ENCODE measurements at regions not wholly inside any gene's neighbourhood (a gene's known extent, or its start where the extent isn't known, plus 50 kb on each side); places are given as distances from the start of the nearest gene placed in this dataset.

GRCh38 chr20:17878069-17878911 lies 90.3 kb downstream of the SNX5 start:
- H3K4me3 Mint-ChIP-seq = no peak overlapping the region
- no peaks in the 10 kb centered on the region for H3K36me3 Mint-ChIP-seq (ENCODE audit: insufficient read depth)
- no peaks in the 10 kb centered on the region for H3K9me3 Mint-ChIP-seq
- ATAC-seq (no peak), DNase-seq (no peak)
- H3K27me3 Mint-ChIP-seq (ENCODE audit: low read depth) = peaks cover 8% of the 10 kb centered on the region
- peaks cover 13% of the 10 kb centered on the region for H3K4me1 Mint-ChIP-seq (ENCODE audit: low read depth)

GRCh38 chr20:17875981-17876385 lies 92.6 kb downstream of the SNX5 start:
- Mint-ChIP-seq H3K4me1 (ENCODE audit: low read depth) (peaks cover 23% of the 10 kb centered on the region), H3K4me3 (no peak overlapping the region), H3K27me3 (ENCODE audit: low read depth) (peaks cover 6% of the 10 kb centered on the region), H3K9me3 (no peaks in the 10 kb centered on the region), H3K36me3 (ENCODE audit: insufficient read depth) (no peaks in the 10 kb centered on the region)
- DNase-seq = no peak
- no peak for ATAC-seq

GRCh38 chr20:17875106-17875980 lies 93.3 kb downstream of the SNX5 start:
- Mint-ChIP-seq H3K9me3 (no peaks in the 10 kb centered on the region), H3K27me3 (ENCODE audit: low read depth) (peaks cover 6% of the 10 kb centered on the region), H3K4me1 (ENCODE audit: low read depth) (peaks cover 23% of the 10 kb centered on the region), H3K36me3 (ENCODE audit: insufficient read depth) (no peaks in the 10 kb centered on the region), H3K4me3 (no peak overlapping the region)
- no peak for ATAC-seq
- DNase-seq = no peak

GRCh38 chr20:17874271-17875105 lies 94.1 kb downstream of the SNX5 start:
- H3K4me1 Mint-ChIP-seq (ENCODE audit: low read depth) = peaks cover 23% of the 10 kb centered on the region
- peaks cover 6% of the 10 kb centered on the region for H3K27me3 Mint-ChIP-seq (ENCODE audit: low read depth)
- ATAC-seq (peak in 1 of 2 donors; percentile 34), DNase-seq (no peak)
- H3K36me3 Mint-ChIP-seq (ENCODE audit: insufficient read depth) = no peaks in the 10 kb centered on the region
- H3K9me3 Mint-ChIP-seq = no peaks in the 10 kb centered on the region
- H3K4me3 Mint-ChIP-seq = no peak overlapping the region

GRCh38 chr20:17873410-17874270 lies 95.0 kb downstream of the SNX5 start:
- H3K4me1 Mint-ChIP-seq (ENCODE audit: low read depth) = peaks cover 17% of the 10 kb centered on the region
- H3K27me3 Mint-ChIP-seq (ENCODE audit: low read depth) = peaks cover 8% of the 10 kb centered on the region
- no peaks in the 10 kb centered on the region for H3K36me3 Mint-ChIP-seq (ENCODE audit: insufficient read depth)
- no peak overlapping the region for H3K4me3 Mint-ChIP-seq
- no peak for DNase-seq
- peak in 1 of 2 donors; percentile 18 for ATAC-seq
- no peaks in the 10 kb centered on the region for H3K9me3 Mint-ChIP-seq

GRCh38 chr20:17872959-17873358 lies 95.6 kb downstream of the SNX5 start:
- no peak for ATAC-seq
- no peak for DNase-seq
- H3K36me3 Mint-ChIP-seq (ENCODE audit: insufficient read depth) = no peaks in the 10 kb centered on the region
- peaks cover 8% of the 10 kb centered on the region for H3K27me3 Mint-ChIP-seq (ENCODE audit: low read depth)
- peaks cover 10% of the 10 kb centered on the region for H3K4me1 Mint-ChIP-seq (ENCODE audit: low read depth)
- H3K9me3 Mint-ChIP-seq = no peaks in the 10 kb centered on the region
- no peak overlapping the region for H3K4me3 Mint-ChIP-seq

- Mint-ChIP-seq H3K9me3 (no peaks in the 10 kb centered on the region), H3K36me3 (ENCODE audit: insufficient read depth) (no peaks in the 10 kb centered on the region), H3K4me3 (no peak overlapping the region), H3K27me3 (ENCODE audit: low read depth) (peaks cover 8% of the 10 kb centered on the region), H3K4me1 (ENCODE audit: low read depth) (peaks cover 10% of the 10 kb centered on the region)
- no peak for ATAC-seq
- no peak for DNase-seq
These were observed 96.2 kb downstream of the SNX5 start for GRCh38 chr20:17872434-17872833.

- Mint-ChIP-seq H3K4me1 (ENCODE audit: low read depth) (peaks cover 10% of the 10 kb centered on the region), H3K4me3 (no peak overlapping the region)
- ATAC-seq = no peak
These were observed 96.7 kb downstream of the SNX5 start for GRCh38 chr20:17871886-17872285.

GRCh38 chr20:17871181-17871580 lies 97.4 kb downstream of the SNX5 start:
- H3K4me1 Mint-ChIP-seq (ENCODE audit: low read depth) = peaks cover 10% of the 10 kb centered on the region
- no peaks in the 10 kb centered on the region for H3K9me3 Mint-ChIP-seq
- no peak overlapping the region for H3K4me3 Mint-ChIP-seq
- peaks cover 5% of the 10 kb centered on the region for H3K27me3 Mint-ChIP-seq (ENCODE audit: low read depth)
- DNase-seq (no peak), ATAC-seq (no peak)
- H3K36me3 Mint-ChIP-seq (ENCODE audit: insufficient read depth) = no peaks in the 10 kb centered on the region

More at GRCh38 chr20:17871886-17872285, 96.7 kb downstream of the SNX5 start:
- no peaks in the 10 kb centered on the region for H3K9me3 Mint-ChIP-seq
- H3K27me3 Mint-ChIP-seq (ENCODE audit: low read depth) = peaks cover 8% of the 10 kb centered on the region
- H3K36me3 Mint-ChIP-seq (ENCODE audit: insufficient read depth) = no peaks in the 10 kb centered on the region
- no peak for DNase-seq

- ATAC-seq (no peak), DNase-seq (no peak)
- Mint-ChIP-seq H3K4me1 (ENCODE audit: low read depth) (peaks cover 10% of the 10 kb centered on the region), H3K4me3 (no peak overlapping the region), H3K9me3 (no peaks in the 10 kb centered on the region), H3K27me3 (ENCODE audit: low read depth) (peaks cover 4% of the 10 kb centered on the region), H3K36me3 (ENCODE audit: insufficient read depth) (no peaks in the 10 kb centered on the region)
These were observed 98.4 kb downstream of the SNX5 start for GRCh38 chr20:17870086-17870740.

- H3K4me1 Mint-ChIP-seq (ENCODE audit: low read depth) = peaks cover 10% of the 10 kb centered on the region
- H3K4me3 Mint-ChIP-seq = no peak overlapping the region
- DNase-seq (no peak), ATAC-seq (no peak)
- H3K27me3 Mint-ChIP-seq (ENCODE audit: low read depth) = peaks cover 4% of the 10 kb centered on the region
- H3K36me3 Mint-ChIP-seq (ENCODE audit: insufficient read depth) = no peaks in the 10 kb centered on the region
- H3K9me3 Mint-ChIP-seq = no peaks in the 10 kb centered on the region
These were observed 99.1 kb downstream of the SNX5 start for GRCh38 chr20:17869295-17869994.

- Mint-ChIP-seq H3K4me3 (no peak overlapping the region), H3K36me3 (ENCODE audit: insufficient read depth) (no peaks in the 10 kb centered on the region), H3K27me3 (ENCODE audit: low read depth) (peaks cover 4% of the 10 kb centered on the region), H3K4me1 (ENCODE audit: low read depth) (peaks cover 10% of the 10 kb centered on the region), H3K9me3 (no peaks in the 10 kb centered on the region)
- DNase-seq = no peak
- ATAC-seq = no peak
These were observed 99.8 kb downstream of the SNX5 start for GRCh38 chr20:17868700-17869231.

Measured in activated T-cell treated with anti-CD3 and anti-CD28 coated beads, Interleukin-2, amount 50 U/mL, for 4 hours (primary cell).